ENCODE measurements at regions not wholly inside any gene's neighbourhood (a gene's known extent, or its start where the extent isn't known, plus 50 kb on each side); places are given as distances from the start of the nearest gene placed in this dataset.

DNA sequence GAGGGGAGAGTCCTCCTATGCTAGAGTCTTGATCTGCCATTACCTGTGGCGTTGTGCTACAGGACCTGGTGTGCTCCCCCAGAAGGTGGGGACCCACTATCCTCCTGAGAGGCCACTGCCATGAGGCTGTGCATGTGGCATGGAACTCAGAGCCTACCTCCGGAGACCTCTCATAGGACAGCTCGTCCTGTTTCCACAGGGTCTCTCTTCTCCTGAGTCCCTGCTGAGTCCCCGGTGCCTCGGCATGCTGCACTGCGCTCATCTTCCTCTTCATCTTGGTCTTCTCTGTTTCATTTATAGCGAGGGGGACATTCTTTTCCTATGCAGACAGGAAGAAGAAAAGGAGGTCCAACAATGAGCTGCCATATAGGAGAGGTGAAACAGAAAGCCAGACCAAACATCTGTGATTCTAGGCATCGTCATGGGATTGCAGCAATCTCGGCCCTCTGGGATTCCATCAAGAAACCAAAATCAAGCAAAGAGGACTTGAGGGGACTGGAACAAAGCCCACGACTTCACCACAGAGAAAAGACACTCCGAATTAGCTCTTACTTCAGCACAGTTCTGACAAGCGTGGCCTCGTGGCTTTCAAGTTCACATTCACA, 83.7 kb downstream of the KCNF1 start:
- TF ChIP-seq CHD1 (IDR thresholded peaks at IDR 0.05; ENCODE audit: low read depth, low read length) (no peak), PHF8 (conservative IDR thresholded peaks at IDR 0.05; ENCODE audit: low read depth, low read length) (no peak), KDM5A (IDR thresholded peaks at IDR 0.05; ENCODE audit: low read length) (no peak), EZH2 (IDR thresholded peaks at IDR 0.05; ENCODE audit: low read depth, low read length, severe bottlenecking) (no peak), POLR2AphosphoS5 (IDR thresholded peaks at IDR 0.05; ENCODE audit: low read depth, low read length) (no peak)

Data from H1 (cell line).